ENCODE measurements at regions not wholly inside any gene's neighbourhood (a gene's known extent, or its start where the extent isn't known, plus 50 kb on each side); places are given as distances from the start of the nearest gene placed in this dataset.

- Histone ChIP-seq H3K27me3 (ENCODE audit: insufficient read depth, low read length) (peaks cover 47% of the 10 kb centered on the region), H3K9me3 (ENCODE audit: control insufficient read depth in 1 of 2, insufficient read depth in 1 of 2, low read depth in 1 of 2, low read length in 2 of 2) (no peaks in the 10 kb centered on the region), H4K20me1 (ENCODE audit: insufficient read depth) (no peaks in the 10 kb centered on the region), H3K79me2 (ENCODE audit: insufficient read depth, low read length) (no peaks in the 10 kb centered on the region), H3K36me3 (ENCODE audit: control insufficient read depth in 1 of 2, insufficient read depth in 2 of 2, low read length in 2 of 2) (no peaks in the 10 kb centered on the region), H3K9ac (ENCODE audit: low read length) (no peak overlapping the region), H3K4me1 (ENCODE audit: control insufficient read depth in 1 of 2, insufficient read depth in 2 of 2, low read length in 2 of 2) (no peaks in the 10 kb centered on the region), H2AFZ (ENCODE audit: low read depth, low read length, poor library complexity, severe bottlenecking) (no peak overlapping the region), H3K4me2 (ENCODE audit: low read length) (no peak overlapping the region), H3K4me3 (replicated peaks in 1 of 2; ENCODE audit: low read depth in 1 of 2, low read length in 2 of 2) (no peak overlapping the region), H3K27ac (ENCODE audit: low read depth, low read length) (no peak overlapping the region), H3K9me2 (ENCODE audit: insufficient read depth) (no peaks in the 10 kb centered on the region)
- TF ChIP-seq SP1 (IDR thresholded peaks at IDR 0.05; ENCODE audit: low read depth) (no peak), EZH2 (IDR thresholded peaks at IDR 0.05) (no peak), CEBPB (IDR thresholded peaks at IDR 0.05; ENCODE audit: low read depth) (no peak), CTCF (IDR thresholded peaks at IDR 0.05 in 2 of 3, conservative IDR thresholded peaks at IDR 0.05 in 1 of 3; ENCODE audit: borderline replicate concordance in 1 of 3, insufficient read depth in 1 of 3, low read depth in 2 of 3, low read length in 2 of 3) (no peak), ZBTB33 (IDR thresholded peaks at IDR 0.05; ENCODE audit: extremely low read depth, insufficient replicate concordance, low read length) (no peak), TCF7L2 (IDR thresholded peaks at IDR 0.05; ENCODE audit: borderline replicate concordance, extremely low read depth, insufficient read depth, insufficient read length) (no peak), SRF (IDR thresholded peaks at IDR 0.05; ENCODE audit: low read depth) (no peak), ZNF274 (IDR thresholded peaks at IDR 0.05; ENCODE audit: low read depth, low read length) (no peak), ZFX (IDR thresholded peaks at IDR 0.05) (no peak), POLR2A (IDR thresholded peaks at IDR 0.05; ENCODE audit: borderline replicate concordance, extremely low read depth, insufficient read depth, insufficient read length) (no peak), REST (IDR thresholded peaks at IDR 0.05; ENCODE audit: low read depth) (no peak), YY1 (IDR thresholded peaks at IDR 0.05; ENCODE audit: extremely low read depth, insufficient replicate concordance, low read depth, low read length) (no peak), ATF3 (IDR thresholded peaks at IDR 0.05) (no peak)
- CTCF ChIA-PET: no interaction called here
- intact Hi-C loops (cut with micrococcal nuclease): no loop called here
- POLR2A ChIA-PET: no interaction called here
- ATAC-seq (no peak), DNase-seq (ENCODE audit: low read depth, low spot score) (no peak)
- RAD21 ChIA-PET (ENCODE audit: low non-redundant PET in 1 of 2, low total read pairs in 2 of 2, uncharacterized antibody in 2 of 2, unreplicated experiment in 2 of 2): no interaction called here
- no TSS peak for BruUV-seq (replicated peaks)
These were observed 96.6 kb upstream of the GATB start for GRCh38 chr4:151857368-151857767.
